HG02623 (cell line): ENCODE measurements at regions not wholly inside any gene's neighbourhood (a gene's known extent, or its start where the extent isn't known, plus 50 kb on each side); places are given as distances from the start of the nearest gene placed in this dataset.
"Not testable (repeated sequence)": the region's sequence is repeated elsewhere in the genome, so short reads cannot be mapped to it uniquely, and the experiment has no call there.

ENCODE experiments used
- ATAC-seq: cut with Tn5 transposase; IDR thresholded peaks from one replicate; pipeline ENCODE4 v1.9.1; 2021; ENCODE audit warnings: moderate library complexity; ENCODE audit not compliant: unreplicated experiment

DNA sequence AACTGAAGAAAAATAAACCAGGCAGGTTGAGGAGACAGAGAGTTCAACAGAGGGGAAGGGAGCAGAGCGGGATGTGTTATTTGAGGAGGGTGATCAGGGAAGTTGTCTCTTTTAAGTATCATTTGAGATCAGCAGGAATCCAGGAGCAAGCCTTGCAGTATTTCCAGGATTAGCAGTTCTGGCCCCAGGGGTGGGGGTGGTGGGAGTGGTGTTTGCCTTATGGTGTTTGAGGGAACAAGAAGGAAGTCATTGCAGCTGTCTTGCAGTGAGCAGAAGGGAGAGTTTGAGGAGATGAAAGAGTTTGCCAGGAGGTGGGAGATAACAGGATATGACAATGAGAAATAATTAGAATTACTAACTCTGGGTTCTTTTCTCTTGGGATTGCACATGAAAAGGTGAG, 418.6 kb downstream of the NELL2 start:
- no peak for ATAC-seq

DNA sequence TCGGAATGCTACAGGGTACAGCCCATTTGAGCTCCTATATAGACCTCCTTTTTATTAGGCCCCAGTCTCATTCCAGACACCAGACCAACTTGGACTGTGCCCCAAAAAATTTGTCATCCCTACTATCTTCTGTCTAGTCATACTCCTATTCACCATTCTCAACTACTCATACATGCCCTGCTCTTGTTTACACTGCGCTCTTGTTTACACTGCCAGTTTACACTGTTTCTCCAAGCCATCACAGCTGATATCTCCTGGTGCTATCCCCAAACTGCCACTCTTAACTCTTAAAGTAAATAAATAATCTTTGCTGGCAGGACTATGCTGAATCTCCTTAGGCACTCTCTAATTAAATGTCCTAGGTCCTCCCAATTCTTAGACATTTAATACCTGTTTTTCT, 421.2 kb downstream of the NELL2 start:
- not testable (repeated sequence) for ATAC-seq

DNA sequence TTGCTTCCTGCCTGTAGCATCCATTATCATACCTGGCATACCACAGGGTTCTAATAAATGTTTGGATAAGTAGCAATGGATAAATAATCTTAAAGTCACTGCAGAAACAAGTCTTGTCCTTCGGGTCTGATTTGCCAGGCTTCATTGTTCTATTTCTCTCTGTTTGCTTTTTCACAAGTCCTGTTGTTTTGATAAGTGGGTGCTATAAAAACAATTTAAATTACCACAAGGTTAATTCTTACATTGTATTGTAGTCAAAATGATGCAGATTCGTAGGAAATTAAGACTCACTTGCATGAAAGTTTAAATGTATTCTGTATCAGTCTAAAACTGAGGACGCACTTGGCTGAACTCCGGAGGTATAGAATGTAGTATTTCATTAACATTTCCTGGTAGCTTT, 429.9 kb downstream of the NELL2 start:
- ATAC-seq = no peak

DNA sequence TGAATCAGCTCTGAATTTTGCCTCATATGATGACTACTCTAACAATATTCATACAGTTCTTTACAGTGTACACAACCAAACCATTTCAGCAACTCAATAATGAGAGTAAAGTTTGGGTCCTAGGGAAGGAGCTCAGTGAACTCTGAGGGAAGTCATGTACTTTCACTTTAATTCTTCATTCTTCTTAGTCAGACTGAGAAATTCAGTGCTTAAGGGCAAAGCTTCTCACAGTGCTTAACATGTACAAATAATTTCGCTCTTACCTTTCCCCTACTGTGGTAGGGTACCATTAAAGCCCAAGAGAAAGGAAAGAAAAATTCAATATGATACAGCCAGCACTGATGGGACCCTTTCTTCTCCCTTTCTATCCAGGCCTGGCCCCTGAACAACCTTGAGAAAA, 435.0 kb downstream of the NELL2 start:
- peak; percentile 58 for ATAC-seq
